IMR-90 (cell line): ENCODE measurements at regions not wholly inside any gene's neighbourhood (a gene's known extent, or its start where the extent isn't known, plus 50 kb on each side); places are given as distances from the start of the nearest gene placed in this dataset.

ENCODE experiments used
- BHLHE40 ChIP-seq: fragments of 150-350 bp; IDR thresholded peaks from 2 replicates; pipeline ENCODE4 v1.6.1; 2016; ENCODE audit warnings: mild to moderate bottlenecking, low read depth, low read length
- CEBPB ChIP-seq: IDR thresholded peaks from 2 replicates; pipeline ENCODE4 v1.6.1; 2012; ENCODE audit warnings: low read depth, low read length, improper control_type of control experiment
- CHD1 ChIP-seq: IDR thresholded peaks from 2 replicates; pipeline ENCODE4 v1.6.1; 2012; ENCODE audit warnings: low read depth, low read length, improper control_type of control experiment
- CTCF ChIP-seq: conservative IDR thresholded peaks from 2 replicates; pipeline ENCODE4 v1.5.1; 2012; ENCODE audit warnings: mild to moderate bottlenecking, low read depth, low read length, improper control_type of control experiment
- ELK1 ChIP-seq: fragments of 150-350 bp; IDR thresholded peaks from 2 replicates; pipeline ENCODE4 v1.6.1; 2016; ENCODE audit warnings: low read depth, mild to moderate bottlenecking, low read length, moderate library complexity, borderline replicate concordance
- FOS ChIP-seq: fragments of 150-350 bp; IDR thresholded peaks from 2 replicates; pipeline ENCODE4 v1.6.1; 2016; ENCODE audit warnings: low read depth, low read length
- MAFK ChIP-seq: IDR thresholded peaks from 2 replicates; pipeline ENCODE4 v1.6.1; 2012; ENCODE audit warnings: low read depth, low read length, improper control_type of control experiment
- NFE2L2 ChIP-seq: fragments of 150-350 bp; IDR thresholded peaks from 2 replicates; pipeline ENCODE4 v1.6.1; 2016; ENCODE audit warnings: low read depth, mild to moderate bottlenecking, low read length
- POLR2A ChIP-seq: IDR thresholded peaks from 2 replicates; pipeline ENCODE4 v1.6.1; 2012; ENCODE audit warnings: mild to moderate bottlenecking, low read depth, low read length
- RAD21 ChIP-seq: IDR thresholded peaks from 2 replicates; pipeline ENCODE4 v1.6.1; 2012; ENCODE audit warnings: low read length, improper control_type of control experiment
- RCOR1 ChIP-seq: IDR thresholded peaks from 2 replicates; pipeline ENCODE4 v1.6.1; 2012; ENCODE audit warnings: mild to moderate bottlenecking, low read length, improper control_type of control experiment; ENCODE audit not compliant: insufficient replicate concordance
- RFX5 ChIP-seq: IDR thresholded peaks from 2 replicates; pipeline ENCODE4 v1.8.0; 2012; ENCODE audit warnings: low read depth, mild to moderate bottlenecking, low read length, moderate library complexity
- SMC3 ChIP-seq: fragments of 150-350 bp; IDR thresholded peaks from 2 replicates; pipeline ENCODE4 v1.6.1; 2016; ENCODE audit warnings: low read depth, mild to moderate bottlenecking, antibody characterized with exemption, low read length, moderate library complexity
- USF2 ChIP-seq: fragments of 150-350 bp; IDR thresholded peaks from 2 replicates; pipeline ENCODE4 v1.6.1; 2017; ENCODE audit warnings: mild to moderate bottlenecking, antibody characterized with exemption, low read length, low read depth

GRCh38 chr3:176683382-176683781 is 513.9 kb downstream of the TBL1XR1 start:
- no peak for TF ChIP-seq POLR2A
- no peak for TF ChIP-seq CHD1
- TF ChIP-seq CTCF, result no peak
- no peak for TF ChIP-seq FOS
- TF ChIP-seq ELK1, result no peak
- no peak for TF ChIP-seq SMC3
- TF ChIP-seq CEBPB, result no peak
- TF ChIP-seq NFE2L2, result no peak
- no peak for TF ChIP-seq RFX5
- TF ChIP-seq USF2, result no peak
- no peak for TF ChIP-seq BHLHE40
- no peak for TF ChIP-seq RCOR1
- no peak for TF ChIP-seq RAD21
- no peak for TF ChIP-seq MAFK
